ENCODE measurements at regions not wholly inside any gene's neighbourhood (a gene's known extent, or its start where the extent isn't known, plus 50 kb on each side); places are given as distances from the start of the nearest gene placed in this dataset.
A peak's percentile ranks its signal among the peaks of the same experiment; 100 is the strongest.

GRCh38 chr12:47346251-47347019, 266.7 kb upstream of the AMIGO2 start:
- H3K9me3 ChIP-seq (ENCODE audit: low read length), result no peaks in the 10 kb centered on the region
- ChIA-PET POLR2A (no interaction called here), CTCF (ENCODE audit: low intra/inter-chr PET ratio, low total read pairs) (no interaction called here)
- DNase-seq (ENCODE audit: low spot score) (peak; percentile 93), FAIRE-seq (peak; percentile 98), ATAC-seq (peak; percentile 100)
- no peak overlapping the region for H3K9ac ChIP-seq (ENCODE audit: insufficient read depth, low read depth, low read length)
- peaks cover 18% of the 10 kb centered on the region for H3K4me1 ChIP-seq (ENCODE audit: insufficient read depth, low read length)
- no peak overlapping the region for H2AFZ ChIP-seq (ENCODE audit: low read length)
- no peaks in the 10 kb centered on the region for H3K79me2 ChIP-seq (ENCODE audit: insufficient read depth, low read length)
- H3K27ac ChIP-seq (ENCODE audit: extremely low read length, insufficient read depth, low read length), result no peak overlapping the region
- in situ Hi-C loops (cut with HindIII; ENCODE audit: extremely low pct_ligation_motif_present, low pct_unique_long_range_greater_than_20kb) (no loop called here), intact Hi-C loops (cut with micrococcal nuclease; ENCODE audit: unreplicated experiment) (no loop called here)
- H3K4me2 ChIP-seq (ENCODE audit: low read depth, low read length), result 0 out of 2 replicates have a peak overlapping the region, but pooled peaks have one; percentile 19
- no peaks in the 10 kb centered on the region for H3K36me3 ChIP-seq (replicated peaks in 1 of 2; ENCODE audit: control insufficient read depth in 1 of 2, insufficient read depth in 2 of 2, low read length in 2 of 2)
- no peaks in the 10 kb centered on the region for H4K20me1 ChIP-seq (ENCODE audit: insufficient read depth, low read length)
- 5% methylated on average over 4 of the region's 4 CpGs for WGBS (ENCODE audit: low lambda C conversion rate)
- no peaks in the 10 kb centered on the region for H3K27me3 ChIP-seq (ENCODE audit: control insufficient read depth in 1 of 2, insufficient read depth in 2 of 2, low read length in 2 of 2)
- H3K4me3 ChIP-seq (replicated peaks in 1 of 3; ENCODE audit: insufficient read depth in 1 of 3, low read depth in 2 of 3, low read length in 3 of 3), result no peak overlapping the region
- BruUV-seq (replicated peaks), result no TSS peak
- TF ChIP-seq ZNF205 (CRISPR knock-in tag; IDR thresholded peaks at IDR 0.05), result no peak
- no peak for TF ChIP-seq FOXP1 (IDR thresholded peaks at IDR 0.05)
- TF ChIP-seq FOXP1 (CRISPR knock-in tag; IDR thresholded peaks at IDR 0.05), result peak; percentile 86
- no peak for TF ChIP-seq ZNF235 (CRISPR knock-in tag; IDR thresholded peaks at IDR 0.05; ENCODE audit: borderline replicate concordance)
- TF ChIP-seq FOXA3 (CRISPR knock-in tag; IDR thresholded peaks at IDR 0.05), result peak; percentile 94
- peak; percentile 94 for TF ChIP-seq ZEB1 (IDR thresholded peaks at IDR 0.05; ENCODE audit: insufficient replicate concordance, low read depth)
- TF ChIP-seq ZNF543 (CRISPR knock-in tag; IDR thresholded peaks at IDR 0.05), result no peak
- peak; percentile 65 for TF ChIP-seq FOSL2 (CRISPR knock-in tag; IDR thresholded peaks at IDR 0.05)
- peak; percentile 73 for TF ChIP-seq IRF2 (CRISPR knock-in tag; IDR thresholded peaks at IDR 0.05)
- TF ChIP-seq ETV5 (CRISPR knock-in tag; IDR thresholded peaks at IDR 0.05; ENCODE audit: borderline replicate concordance), result peak; percentile 34; the same call in 1 of the 2 replicates
- TF ChIP-seq MEF2D (CRISPR knock-in tag; IDR thresholded peaks at IDR 0.05), result peak; percentile 66; the same call in 1 of the 2 replicates
- peak; percentile 82 for TF ChIP-seq SIX4 (CRISPR knock-in tag; IDR thresholded peaks at IDR 0.05)
- peak; percentile 51; the same call in 1 of the 2 replicates for TF ChIP-seq KAT8 (CRISPR knock-in tag; IDR thresholded peaks at IDR 0.05)
- peak; percentile 71 for TF ChIP-seq TBL1XR1 (IDR thresholded peaks at IDR 0.05; ENCODE audit: borderline replicate concordance, low read length, partially characterized antibody)
- TF ChIP-seq BCL6 (CRISPR knock-in tag; IDR thresholded peaks at IDR 0.05), result peak; percentile 98
- TF ChIP-seq TGIF2 (CRISPR knock-in tag; IDR thresholded peaks at IDR 0.05), result peak; percentile 84; the same call in 1 of the 2 replicates
- TF ChIP-seq, protein P1, sequence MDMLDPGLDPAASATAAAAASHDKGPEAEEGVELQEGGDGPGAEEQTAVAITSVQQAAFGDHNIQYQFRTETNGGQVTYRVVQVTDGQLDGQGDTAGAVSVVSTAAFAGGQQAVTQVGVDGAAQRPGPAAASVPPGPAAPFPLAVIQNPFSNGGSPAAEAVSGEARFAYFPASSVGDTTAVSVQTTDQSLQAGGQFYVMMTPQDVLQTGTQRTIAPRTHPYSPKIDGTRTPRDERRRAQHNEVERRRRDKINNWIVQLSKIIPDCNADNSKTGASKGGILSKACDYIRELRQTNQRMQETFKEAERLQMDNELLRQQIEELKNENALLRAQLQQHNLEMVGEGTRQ (IDR thresholded peaks at IDR 0.05; ENCODE audit: low read depth, low read length), result no peak
- TF ChIP-seq, protein P1 (CRISPR knock-in tag; IDR thresholded peaks at IDR 0.05; ENCODE audit: borderline replicate concordance), result no peak
- peak; percentile 86 for TF ChIP-seq MAFG (CRISPR knock-in tag; IDR thresholded peaks at IDR 0.05)
- peak; percentile 97 for TF ChIP-seq CEBPB (IDR thresholded peaks at IDR 0.05; ENCODE audit: borderline replicate concordance, low read depth, low read length)
- peak; percentile 68 for TF ChIP-seq NR2F6 (IDR thresholded peaks at IDR 0.05)
- TF ChIP-seq NR2F6 (CRISPR knock-in tag; IDR thresholded peaks at IDR 0.05), result peak; percentile 82
- TF ChIP-seq MAFK (conservative IDR thresholded peaks at IDR 0.05 in 1 of 2, IDR thresholded peaks at IDR 0.05 in 1 of 2; ENCODE audit: low read length in 2 of 2), result peak; percentile 95 to 98
- TF ChIP-seq CEBPG (CRISPR knock-in tag; IDR thresholded peaks at IDR 0.05), result peak; percentile 95
- TF ChIP-seq HOXA3 (CRISPR knock-in tag; IDR thresholded peaks at IDR 0.05), result peak; percentile 49; the same call in 1 of the 2 replicates
- no peak for TF ChIP-seq SP1 (IDR thresholded peaks at IDR 0.05)
- peak; percentile 37; the same call in 1 of the 2 replicates for TF ChIP-seq SP1 (CRISPR knock-in tag; IDR thresholded peaks at IDR 0.05)
- no peak for TF ChIP-seq ZSCAN31 (CRISPR knock-in tag; IDR thresholded peaks at IDR 0.05; ENCODE audit: low read depth)
- peak; percentile 83 for TF ChIP-seq ZNF263 (CRISPR knock-in tag; IDR thresholded peaks at IDR 0.05)

Data from HepG2 (cell line).